ENCODE measurements at regions not wholly inside any gene's neighbourhood (a gene's known extent, or its start where the extent isn't known, plus 50 kb on each side); places are given as distances from the start of the nearest gene placed in this dataset.

GRCh38 chr17:70024253-70024652 lies 50.8 kb upstream of the KCNJ16 start:
- 38% methylated on average over 1 of the region's 1 CpG for WGBS (ENCODE audit: insufficient coverage, low coverage, missing lambda C conversion rate)
- intact Hi-C loops (cut with micrococcal nuclease) = no loop called here

More at GRCh38 chr17:70024253-70024652, 50.8 kb upstream of the KCNJ16 start:
- no peak overlapping the region for H3K9ac ChIP-seq (ENCODE audit: insufficient read depth in 1 of 2, low read depth in 2 of 2, low read length in 2 of 2)
- no peak overlapping the region for H2AFZ ChIP-seq (ENCODE audit: low read depth, low read length)
- in situ Hi-C loops (cut with MboI) = no loop called here
- FAIRE-seq (no peak), ATAC-seq (no peak), DNase-seq (ENCODE audit: extremely low read depth in 1 of 4, low spot score in 3 of 4) (no peak)
- H3K27me3 ChIP-seq (ENCODE audit: control insufficient read depth in 2 of 2, insufficient read depth in 2 of 2, low read length in 2 of 2) = no peaks in the 10 kb centered on the region
- no peak overlapping the region for H3K4me3 ChIP-seq
- no peaks in the 10 kb centered on the region for H3K4me1 ChIP-seq (replicated peaks in 1 of 2; ENCODE audit: control insufficient read depth in 2 of 2, insufficient read depth in 2 of 2, low read length in 2 of 2)
- ChIA-PET POLR2A (no interaction called here), CTCF (ENCODE audit: low intra/inter-chr PET ratio) (no interaction called here)
- H3K27ac ChIP-seq (ENCODE audit: extremely low read depth, low read depth, low read length) = no peak overlapping the region
- H3K79me2 ChIP-seq (ENCODE audit: control insufficient read depth, insufficient read depth, low read length) = no peaks in the 10 kb centered on the region
- no TSS peak for BruUV-seq (replicated peaks)
- no peak overlapping the region for H3K4me2 ChIP-seq (ENCODE audit: insufficient read depth, low read length)
- no peaks in the 10 kb centered on the region for H4K20me1 ChIP-seq (replicated peaks; ENCODE audit: control insufficient read depth, insufficient read depth, low read length)
- TF ChIP-seq PTTG1 (tag; IDR thresholded peaks at IDR 0.05; ENCODE audit: low read depth) (no peak), GATA2 (CRISPR knock-in tag; IDR thresholded peaks at IDR 0.05) (no peak), SNAPC5 (CRISPR knock-in tag; IDR thresholded peaks at IDR 0.05) (no peak), HOMEZ (CRISPR knock-in tag; IDR thresholded peaks at IDR 0.05) (no peak), NCOA4 (IDR thresholded peaks at IDR 0.05; ENCODE audit: partially characterized antibody) (no peak), BRD9 (IDR thresholded peaks at IDR 0.05; ENCODE audit: low read depth, partially characterized antibody) (no peak), POLR2H (tag; IDR thresholded peaks at IDR 0.05; ENCODE audit: low read depth) (no peak), ZNF740 (CRISPR knock-in tag; IDR thresholded peaks at IDR 0.05) (no peak), ZNF740 (tag; IDR thresholded peaks at IDR 0.05) (no peak), TAF15 (IDR thresholded peaks at IDR 0.05; ENCODE audit: low read depth, low read length) (no peak), SETDB1 (IDR thresholded peaks at IDR 0.05; ENCODE audit: low read length) (no peak), U2AF2 (optimal IDR thresholded peaks at IDR 0.05; ENCODE audit: low read depth, low read length) (no peak), CHD1 (IDR thresholded peaks at IDR 0.05; ENCODE audit: low read length) (no peak), MNT (conservative IDR thresholded peaks at IDR 0.05) (no peak), ZNF57 (CRISPR knock-in tag; IDR thresholded peaks at IDR 0.05) (no peak)
- no peaks in the 10 kb centered on the region; the same call in 1 of the 2 replicates for H3K9me3 ChIP-seq (replicated peaks; ENCODE audit: control insufficient read depth, insufficient read depth, low read depth, low read length)
- no peaks in the 10 kb centered on the region for H3K9me1 ChIP-seq (ENCODE audit: control insufficient read depth, insufficient read depth, low read length)
- no peaks in the 10 kb centered on the region for H3K36me3 ChIP-seq (ENCODE audit: control insufficient read depth, insufficient read depth, low read length)

Data from K562 (cell line).